Hematopoietic multipotent progenitor cell treated with erythropoietin and hydrocortisone succinate and interleukin-3 and kit ligand, for 15 days (in vitro differentiated cells): ENCODE measurements at regions not wholly inside any gene's neighbourhood (a gene's known extent, or its start where the extent isn't known, plus 50 kb on each side); places are given as distances from the start of the nearest gene placed in this dataset.

Experiments used
- DNase-seq: peaks from one replicate; pipeline ENCODE4 v3.0.0-alpha.2; 2015; ENCODE audit warnings: low spot score

GRCh38 chr21:27429710-27430341 lies 462.9 kb upstream of the ADAMTS5 start:
- DNase-seq = no peak

GRCh38 chr21:27426196-27426595 lies 459.3 kb upstream of the ADAMTS5 start:
- DNase-seq = no peak

- DNase-seq = no peak
These were observed 458.7 kb upstream of the ADAMTS5 start for GRCh38 chr21:27425574-27425973.

GRCh38 chr21:27425172-27425571 lies 458.3 kb upstream of the ADAMTS5 start:
- DNase-seq = no peak

GRCh38 chr21:27424601-27425000 lies 457.7 kb upstream of the ADAMTS5 start:
- DNase-seq = no peak

GRCh38 chr21:27423906-27424595 lies 457.2 kb upstream of the ADAMTS5 start:
- no peak for DNase-seq

GRCh38 chr21:27423038-27423437 lies 456.1 kb upstream of the ADAMTS5 start:
- no peak for DNase-seq

- no peak for DNase-seq
These were observed 455.5 kb upstream of the ADAMTS5 start for GRCh38 chr21:27422435-27422834.

- DNase-seq = no peak
These were observed 454.8 kb upstream of the ADAMTS5 start for GRCh38 chr21:27421654-27422053.

GRCh38 chr21:27419153-27419552 lies 452.3 kb upstream of the ADAMTS5 start:
- DNase-seq = no peak

- no peak for DNase-seq
These were observed 451.5 kb upstream of the ADAMTS5 start for GRCh38 chr21:27418346-27418745.

- DNase-seq = no peak
These were observed 445.6 kb upstream of the ADAMTS5 start for GRCh38 chr21:27412530-27412929.

GRCh38 chr21:27408826-27409225 lies 441.9 kb upstream of the ADAMTS5 start:
- DNase-seq = no peak

GRCh38 chr21:27407271-27407670 lies 440.4 kb upstream of the ADAMTS5 start:
- DNase-seq = no peak

GRCh38 chr21:27406300-27407009 lies 439.6 kb upstream of the ADAMTS5 start:
- DNase-seq = no peak

GRCh38 chr21:27403011-27403410 lies 436.1 kb upstream of the ADAMTS5 start:
- no peak for DNase-seq

- DNase-seq = no peak
These were observed 433.2 kb upstream of the ADAMTS5 start for GRCh38 chr21:27400045-27400444.

- no peak for DNase-seq
These were observed 430.7 kb upstream of the ADAMTS5 start for GRCh38 chr21:27397578-27397977.

- DNase-seq = no peak
These were observed 426.8 kb upstream of the ADAMTS5 start for GRCh38 chr21:27393726-27394125.

- no peak for DNase-seq
These were observed 425.1 kb upstream of the ADAMTS5 start for GRCh38 chr21:27391990-27392389.

GRCh38 chr21:27390384-27390783 lies 423.5 kb upstream of the ADAMTS5 start:
- DNase-seq = no peak

GRCh38 chr21:27388825-27389224 lies 421.9 kb upstream of the ADAMTS5 start:
- DNase-seq = no peak

GRCh38 chr21:27382404-27382803 lies 415.5 kb upstream of the ADAMTS5 start:
- no peak for DNase-seq
